SKM-1 (cell line): ENCODE measurements at regions not wholly inside any gene's neighbourhood (a gene's known extent, or its start where the extent isn't known, plus 50 kb on each side); places are given as distances from the start of the nearest gene placed in this dataset.

Source experiments
- DNase-seq: peaks from one replicate; lab custom pipeline; 2025; ENCODE audit not compliant: unreplicated experiment; lab: John Stamatoyannopoulos, UW

DNA sequence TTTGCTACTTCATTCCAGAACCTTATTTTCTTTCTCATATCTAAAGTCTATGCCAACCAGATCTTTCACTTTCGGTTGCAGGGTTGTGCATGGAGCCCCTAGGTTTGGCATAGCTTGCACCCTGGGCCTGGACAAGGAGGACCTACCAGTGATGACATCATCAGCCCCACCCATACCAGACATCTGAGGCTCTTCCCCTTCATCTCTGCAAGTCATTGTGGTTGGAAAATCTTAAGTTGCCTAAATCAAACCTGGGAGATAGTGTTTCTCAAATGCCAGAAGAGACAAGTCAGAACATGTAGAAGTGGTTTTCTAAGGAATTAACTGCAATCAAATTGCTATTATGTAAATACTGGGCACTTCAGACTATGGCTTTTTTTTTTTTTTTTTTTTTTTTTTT is 363.3 kb downstream of the ZNF516 start:
- DNase-seq = peak; percentile 44

DNA sequence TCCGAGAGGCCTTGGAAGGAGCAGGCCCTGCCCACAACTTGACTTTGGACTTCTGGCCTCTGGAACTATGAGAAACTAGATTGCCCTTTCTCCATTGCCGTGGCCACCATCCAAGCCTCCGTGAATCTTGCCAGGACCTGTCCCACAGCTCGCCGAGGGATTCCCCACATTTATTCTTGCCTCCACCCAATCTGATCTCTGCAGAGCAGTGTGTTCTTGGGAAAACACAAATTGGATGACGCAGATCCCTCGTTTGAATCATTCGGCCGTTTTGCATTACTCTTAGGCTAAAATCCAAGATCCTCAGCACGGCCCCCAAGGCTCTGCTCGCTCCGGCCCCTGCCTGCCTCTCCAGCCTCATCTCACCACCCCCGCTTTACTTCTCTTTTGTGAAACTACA is 364.2 kb downstream of the ZNF516 start:
- DNase-seq = no peak

DNA sequence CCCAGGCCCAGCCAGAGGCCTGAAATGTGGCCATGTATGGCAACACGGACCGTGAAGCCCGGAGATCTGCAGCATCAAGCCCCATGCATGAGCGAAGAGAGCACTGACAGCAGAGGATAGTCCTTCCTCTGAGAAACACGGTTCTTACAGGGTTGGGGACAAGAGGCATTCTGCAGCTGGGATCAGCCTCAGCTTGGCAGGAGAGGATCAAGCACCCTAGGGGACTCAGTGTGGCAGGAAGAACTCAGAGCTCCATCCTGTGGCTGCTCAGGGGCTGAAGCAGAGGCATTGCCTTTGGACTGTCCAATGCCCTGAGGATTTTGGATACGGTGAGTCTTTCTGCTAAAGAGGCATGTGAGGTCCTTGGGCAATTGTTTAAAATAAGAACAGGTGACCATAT is 368.7 kb downstream of the ZNF516 start:
- no peak for DNase-seq

DNA sequence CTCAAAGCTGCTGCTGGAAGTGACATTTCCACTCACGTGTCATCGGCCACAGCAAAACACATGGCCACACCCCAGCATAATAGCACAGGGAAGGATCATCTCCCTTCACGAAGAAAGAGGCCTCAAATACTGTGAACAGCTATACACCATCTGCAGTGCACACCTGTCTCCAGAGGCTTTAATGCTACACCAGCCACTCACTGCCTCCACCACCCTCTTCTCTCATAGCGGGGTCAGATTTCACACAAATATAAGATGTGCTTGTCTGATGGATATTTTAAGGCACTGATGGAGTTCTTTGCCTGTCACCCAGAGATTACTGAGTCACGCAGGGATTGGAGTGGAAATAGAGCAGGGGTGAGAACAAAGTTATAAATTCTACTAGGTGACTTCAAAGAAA is 374.0 kb downstream of the ZNF516 start:
- no peak for DNase-seq

DNA sequence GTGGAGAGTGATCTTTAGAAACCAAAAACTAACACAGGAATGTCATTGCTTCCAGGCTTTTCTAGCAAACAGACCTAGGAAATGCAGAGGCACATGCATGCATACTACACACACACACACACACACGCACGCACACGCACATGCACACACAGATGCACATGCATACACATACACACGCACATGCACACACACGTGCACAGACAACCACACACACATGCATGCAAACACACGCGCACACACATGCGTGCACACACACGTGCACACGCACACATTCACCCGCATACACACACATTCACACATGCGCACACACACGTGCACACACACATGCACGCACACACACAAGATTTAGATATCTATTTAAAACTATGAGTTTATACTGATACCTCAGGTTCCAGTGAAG is 379.5 kb downstream of the ZNF516 start:
- no peak for DNase-seq

DNA sequence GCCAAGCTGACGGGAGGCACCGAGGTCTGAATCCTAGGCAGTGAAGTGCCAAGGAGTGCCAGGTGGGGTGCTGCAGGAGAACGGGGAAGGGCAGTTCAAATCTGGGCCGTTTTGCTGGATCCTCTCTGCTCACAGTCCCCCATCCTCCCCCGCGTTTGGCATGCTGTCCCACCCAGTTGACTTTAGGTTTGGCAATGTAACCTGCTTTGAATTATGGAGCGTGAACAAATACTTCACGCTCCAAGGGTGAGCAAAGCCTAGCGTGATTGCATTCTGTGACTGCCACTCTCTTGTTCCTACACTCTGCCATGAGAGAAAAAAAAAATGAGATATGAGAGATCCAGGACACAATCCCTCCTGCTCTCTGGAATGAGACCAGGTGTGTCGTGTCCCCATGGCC is 381.9 kb downstream of the ZNF516 start:
- DNase-seq = no peak

DNA sequence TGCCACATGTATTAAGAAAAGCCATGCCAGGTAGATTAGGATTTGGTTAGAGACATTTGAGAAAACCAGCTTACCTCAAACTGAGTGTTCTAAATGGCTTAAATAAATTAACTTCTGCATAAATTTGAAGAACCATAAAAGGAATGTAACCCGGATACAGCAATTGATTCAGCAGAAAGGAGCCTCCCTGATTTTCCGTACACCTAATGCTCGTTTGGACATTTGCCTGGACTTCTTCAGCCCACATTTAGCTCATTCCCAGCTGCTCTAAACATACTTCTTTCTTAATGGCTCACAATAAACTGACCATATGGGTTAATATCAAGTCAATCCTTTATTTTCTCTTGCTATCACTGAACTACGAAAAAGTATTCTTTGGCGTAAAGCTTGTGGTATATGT is 392.4 kb downstream of the ZNF516 start:
- DNase-seq = no peak

DNA sequence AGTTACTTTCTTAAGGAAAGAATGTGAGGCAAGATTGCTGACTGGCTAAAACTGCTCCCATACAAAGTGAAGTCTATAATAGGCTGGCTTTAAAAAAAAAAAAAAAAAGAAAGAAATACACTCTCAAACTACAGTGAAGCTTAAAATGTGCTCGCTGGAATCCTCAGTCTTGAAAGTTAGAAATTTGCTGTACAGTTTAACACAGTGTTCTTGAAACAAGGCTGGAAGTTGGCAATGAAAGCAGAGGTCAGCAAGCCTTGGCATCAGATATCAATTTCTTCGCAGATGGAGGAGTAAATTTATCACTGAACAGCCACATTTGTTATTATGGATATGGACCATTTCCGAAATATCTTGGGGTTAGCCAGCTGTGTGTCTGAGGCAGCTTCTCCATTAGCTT is 392.9 kb downstream of the ZNF516 start:
- no peak for DNase-seq

DNA sequence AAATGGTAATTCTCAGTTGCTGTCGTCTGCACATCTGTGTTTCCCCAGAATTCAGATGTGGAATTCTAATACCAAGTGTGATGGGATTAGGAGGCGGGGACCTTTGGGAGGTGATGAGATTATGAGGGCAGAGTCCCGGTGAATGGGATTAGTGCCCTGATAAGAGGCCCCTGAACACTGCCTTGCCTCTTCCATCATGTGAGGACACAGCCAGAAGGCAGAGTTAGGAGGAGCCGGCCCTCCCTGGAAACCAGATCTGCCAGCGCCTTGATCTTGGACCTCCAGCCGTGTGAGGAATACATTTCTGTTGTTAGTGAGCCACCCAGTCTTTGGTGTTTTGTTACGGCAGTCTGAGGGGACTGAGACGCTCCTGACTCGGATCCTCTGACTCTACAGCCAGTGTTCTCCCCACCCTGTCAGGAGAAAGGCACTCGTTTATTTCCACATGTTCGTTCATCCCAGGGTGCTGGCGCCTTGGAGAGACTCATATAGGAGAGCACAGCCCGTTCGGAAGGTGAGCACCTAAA is 395.0 kb downstream of the ZNF516 start:
- DNase-seq = no peak

DNA sequence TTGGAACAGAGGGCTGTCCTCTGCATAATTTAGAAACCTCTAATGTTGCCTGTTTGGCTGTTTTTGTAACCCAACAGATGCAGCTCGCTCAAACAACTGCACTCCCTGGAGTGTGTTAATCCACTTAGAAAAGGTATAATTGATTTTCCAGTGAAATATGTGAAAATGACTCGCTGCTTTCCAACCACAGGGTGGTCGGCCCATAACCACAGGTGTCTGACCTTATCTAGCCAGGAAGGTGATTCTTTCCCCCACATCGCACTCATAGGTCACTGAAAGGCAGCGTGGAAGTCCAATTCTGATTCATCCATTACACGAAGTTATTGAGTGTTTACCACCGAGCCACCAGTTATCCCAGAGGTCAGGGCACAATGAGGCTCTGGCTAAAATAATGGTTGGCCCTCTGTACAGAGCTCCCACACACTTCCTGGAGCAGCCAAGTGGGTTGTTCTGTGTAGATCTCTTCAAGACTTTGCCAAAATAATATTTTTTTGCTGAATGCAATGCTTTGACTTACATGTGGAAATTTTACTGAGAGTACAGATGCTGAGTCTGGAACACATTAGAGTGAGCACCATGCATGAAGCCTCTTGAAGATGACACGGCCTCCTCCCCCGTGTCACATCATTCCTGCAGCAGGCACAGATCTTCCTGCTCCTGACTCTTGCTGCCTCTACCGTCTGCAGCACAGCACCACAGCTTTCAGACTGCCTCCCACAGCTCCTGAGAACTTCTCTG is 396.2 kb downstream of the ZNF516 start:
- DNase-seq = no peak

DNA sequence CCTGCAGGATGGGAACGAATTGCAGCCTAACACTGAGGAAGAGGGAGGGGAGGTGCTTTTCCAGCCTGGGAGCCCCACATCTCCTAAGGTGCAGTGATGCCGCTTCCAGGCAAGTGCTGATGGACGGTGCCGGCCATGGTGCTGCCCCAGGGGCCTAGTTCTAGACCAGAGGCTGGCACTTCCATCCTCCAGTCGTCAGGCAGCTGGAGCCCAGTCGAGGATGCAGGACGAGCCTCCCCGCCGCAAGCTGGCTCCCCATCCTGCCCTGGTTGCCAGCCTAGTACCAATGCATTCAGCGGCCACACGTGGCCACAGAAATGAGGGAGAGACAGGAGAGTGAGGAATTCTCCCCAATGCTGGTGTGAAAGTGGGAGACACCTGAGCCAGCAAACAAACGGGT is 413.5 kb downstream of the ZNF516 start:
- DNase-seq = no peak

DNA sequence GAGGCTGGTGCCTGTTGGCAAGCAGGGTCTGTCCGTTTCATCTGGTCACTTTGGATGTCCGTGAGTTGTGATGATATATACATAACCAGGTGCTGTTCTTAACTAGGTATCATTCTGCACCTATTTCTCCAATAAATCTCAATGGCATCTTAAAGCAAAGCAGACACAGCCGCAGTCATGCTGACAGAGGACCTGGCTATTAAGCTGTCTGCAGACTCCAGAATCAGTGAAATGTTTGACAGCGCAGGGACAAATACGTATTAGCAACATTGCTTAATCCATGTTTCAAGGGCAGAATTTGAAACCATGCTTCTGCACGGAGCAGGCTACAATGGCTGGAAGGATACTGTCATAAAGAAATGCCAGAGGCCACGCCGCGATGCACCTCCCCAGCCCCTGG is 414.6 kb downstream of the ZNF516 start:
- no peak for DNase-seq

DNA sequence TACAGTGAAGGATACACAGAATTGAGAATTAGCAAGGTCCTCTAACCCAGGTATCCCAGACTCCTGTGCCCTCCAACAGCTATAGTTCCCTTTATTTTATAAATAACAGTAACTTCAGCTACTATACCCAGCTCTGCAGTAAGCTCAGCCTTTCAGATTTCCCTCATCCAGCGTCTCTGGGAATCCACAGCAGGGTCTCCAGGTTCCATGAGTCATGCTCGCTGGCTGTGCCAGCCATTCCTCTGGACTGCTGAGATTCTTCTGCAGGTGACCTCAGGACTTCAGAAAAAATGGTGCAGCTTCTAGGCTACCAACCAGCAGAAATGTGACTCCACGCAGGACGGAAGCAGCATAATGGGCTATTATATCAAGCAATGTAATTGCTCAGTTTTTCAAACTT is 419.3 kb downstream of the ZNF516 start:
- no peak for DNase-seq

DNA sequence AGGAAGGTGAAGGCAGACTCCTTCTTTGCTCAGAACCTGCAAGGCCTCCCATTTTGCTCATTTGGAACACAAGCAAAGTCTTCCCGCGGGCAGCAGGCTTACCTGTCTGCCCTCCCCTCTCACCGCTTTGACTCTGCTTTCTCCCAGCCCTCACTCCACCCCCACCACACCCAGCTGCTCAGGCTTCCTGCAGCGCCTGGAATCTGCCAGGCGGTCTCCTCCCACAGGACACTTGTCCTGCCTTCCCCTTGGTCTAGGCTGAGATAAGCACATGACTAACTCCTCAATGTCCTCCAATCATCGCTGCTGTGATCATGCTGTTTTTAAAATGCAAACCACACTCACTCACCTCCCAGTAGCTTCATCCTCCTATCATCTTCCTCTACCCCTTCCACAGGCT is 430.0 kb downstream of the ZNF516 start:
- DNase-seq = no peak

DNA sequence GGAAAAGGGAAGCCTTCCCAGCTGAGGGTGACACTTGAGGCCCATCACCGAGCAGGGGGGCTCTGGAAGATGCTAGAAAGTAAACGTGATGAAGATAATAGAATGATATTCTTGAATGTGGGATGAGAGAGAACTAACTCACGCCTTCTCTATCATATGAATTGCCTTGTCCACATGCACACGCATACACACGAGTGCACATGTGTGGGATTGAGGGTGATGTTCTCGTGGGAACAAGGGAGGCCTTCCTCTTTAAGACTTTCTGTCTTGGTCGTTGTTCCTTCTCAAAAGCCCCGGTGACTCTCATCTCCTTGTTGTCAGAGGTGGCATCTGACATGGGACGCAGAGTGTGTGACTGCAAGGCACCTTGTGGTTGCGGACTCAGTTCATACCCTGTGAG is 436.9 kb downstream of the ZNF516 start:
- DNase-seq = no peak

DNA sequence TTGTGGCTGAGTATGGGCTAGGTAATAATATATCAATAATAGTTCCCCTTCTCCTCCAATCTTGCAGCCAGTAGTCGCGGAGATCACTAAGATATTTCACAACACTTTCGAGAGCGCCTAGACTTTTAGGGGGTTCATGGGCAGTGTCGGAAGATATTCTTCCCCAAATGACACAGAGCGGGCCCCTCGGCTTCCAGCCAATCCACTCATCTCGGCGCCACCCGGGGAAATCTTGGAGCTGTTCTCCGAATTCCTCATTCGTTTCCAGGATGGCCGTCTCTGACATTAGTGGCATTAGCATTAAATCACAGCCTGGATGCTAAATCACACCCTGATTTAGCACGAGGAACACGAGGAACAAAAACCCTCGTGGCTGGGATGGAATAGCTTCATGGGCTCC is 437.7 kb downstream of the ZNF516 start:
- DNase-seq = no peak

DNA sequence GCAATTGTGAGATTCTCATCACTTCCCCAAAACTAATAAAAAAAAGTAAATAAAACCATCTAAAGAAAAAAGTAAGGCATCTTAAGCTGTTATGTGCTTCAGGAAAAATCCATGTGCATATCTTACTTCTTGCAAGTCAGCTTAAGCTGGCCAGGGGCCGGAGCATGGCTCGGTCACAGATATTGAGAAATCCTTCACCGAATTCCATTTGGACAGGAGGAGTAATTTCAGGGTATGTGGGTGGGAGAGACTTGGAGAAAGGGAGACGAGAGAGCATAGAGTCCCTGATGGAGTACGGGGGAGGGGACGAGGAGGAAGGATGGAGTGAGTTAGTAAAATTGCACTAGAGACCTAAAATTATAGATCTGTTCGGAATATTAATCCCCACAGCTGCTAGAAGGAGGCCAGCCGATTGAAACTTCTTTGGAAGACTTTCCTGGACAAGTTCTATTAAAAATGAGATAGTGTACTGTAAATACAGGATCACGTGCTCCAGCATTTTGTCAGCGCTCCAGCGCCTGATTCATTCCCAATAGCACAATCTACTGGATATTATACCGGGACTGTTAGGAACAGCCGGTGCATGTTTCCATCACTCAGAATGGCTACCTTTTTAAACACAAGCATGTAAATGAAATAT is 438.5 kb downstream of the ZNF516 start:
- DNase-seq = no peak

DNA sequence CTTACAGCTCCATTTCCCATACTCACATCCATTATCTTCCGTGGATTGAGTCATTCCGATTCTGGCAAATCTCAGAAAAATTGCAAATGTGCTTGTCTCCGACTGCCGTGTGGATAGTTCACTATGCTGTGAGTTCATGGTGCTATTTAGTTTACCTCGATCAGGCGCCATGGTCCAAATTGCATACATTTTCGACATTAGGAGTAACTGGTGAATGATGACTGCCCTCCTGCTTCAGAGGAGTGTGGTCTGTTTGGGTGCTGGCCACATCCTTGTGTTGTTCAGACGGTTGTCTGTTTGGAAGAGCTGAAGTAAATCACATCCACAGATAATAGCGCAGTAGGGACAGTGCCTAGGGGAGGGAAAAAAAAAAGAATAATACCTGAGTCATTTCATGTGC is 439.5 kb downstream of the ZNF516 start:
- no peak for DNase-seq

DNA sequence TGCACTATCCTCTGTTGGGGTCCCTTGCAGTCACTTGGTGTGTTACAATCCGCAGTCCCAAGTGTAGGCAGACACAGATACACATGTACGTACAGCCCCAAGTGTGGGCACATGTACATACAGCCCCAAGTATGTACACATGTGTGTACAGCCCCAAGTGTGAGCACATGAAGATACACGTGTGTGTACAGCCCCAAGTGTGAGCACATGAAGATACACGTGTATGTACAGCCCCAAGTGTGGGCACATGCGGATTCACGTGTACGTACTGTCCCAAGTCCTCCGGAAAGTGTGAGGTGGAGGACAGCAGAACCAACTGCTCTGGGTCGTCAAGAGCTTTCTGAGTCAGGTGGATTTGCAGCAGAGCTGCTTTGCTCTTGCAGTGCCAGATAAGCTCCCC is 440.0 kb downstream of the ZNF516 start:
- DNase-seq = no peak

DNA sequence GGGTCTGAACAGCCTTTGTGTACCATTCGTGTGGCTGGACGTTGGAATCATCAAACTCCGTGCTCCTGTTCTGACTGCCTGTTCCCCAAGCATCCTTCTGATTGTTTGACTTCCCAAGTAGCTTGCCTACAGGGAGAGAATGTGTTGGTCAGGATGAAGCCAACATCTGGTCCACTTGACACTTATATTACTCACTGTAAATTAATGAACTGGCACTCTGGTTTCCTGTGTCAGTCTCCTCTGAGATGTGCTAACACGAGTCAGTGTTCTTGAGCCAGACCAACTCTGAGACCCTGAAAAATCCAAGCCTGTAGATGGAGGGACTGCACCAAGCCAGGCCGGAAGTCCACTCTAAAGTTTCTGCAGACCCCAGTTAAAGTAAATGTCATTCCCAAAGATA is 440.9 kb downstream of the ZNF516 start:
- DNase-seq = no peak

DNA sequence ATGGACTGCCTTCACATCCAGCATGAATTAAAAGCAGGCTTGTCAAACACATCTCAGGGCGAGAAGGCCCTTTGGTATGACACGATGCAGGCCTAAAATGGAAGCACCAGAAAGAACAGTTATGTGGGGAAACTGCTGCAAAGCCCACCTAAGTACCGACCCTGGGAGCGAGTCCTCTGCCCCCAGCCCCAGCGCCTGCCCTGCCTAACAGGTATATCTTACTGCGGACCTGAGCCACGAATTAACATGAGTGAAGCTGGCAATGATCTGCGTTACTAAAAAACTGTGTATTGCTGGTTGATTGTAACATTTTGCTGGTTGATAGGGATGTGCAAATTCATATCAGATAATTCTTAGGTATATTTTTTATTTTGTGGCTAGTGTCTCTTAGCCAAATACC is 441.5 kb downstream of the ZNF516 start:
- DNase-seq = no peak

DNA sequence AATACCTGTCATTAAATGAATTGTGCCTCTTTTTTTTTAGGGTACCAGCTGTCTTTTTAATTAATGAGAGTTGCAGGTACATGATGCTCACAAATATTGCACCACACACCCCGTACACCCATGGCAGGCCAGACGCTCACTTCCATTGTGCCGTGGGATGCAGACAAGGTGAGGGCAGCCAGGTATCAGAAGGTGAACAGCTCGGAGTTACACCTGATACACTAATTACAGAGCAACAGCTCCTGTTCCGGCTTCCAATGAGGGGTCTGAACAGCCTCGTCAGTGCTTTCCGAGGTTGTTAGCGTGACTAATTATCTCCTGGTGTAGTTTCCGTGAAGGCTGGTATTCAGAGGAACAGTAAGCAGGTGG is 442.8 kb downstream of the ZNF516 start:
- DNase-seq = no peak
